ENCODE measurements at regions not wholly inside any gene's neighbourhood (a gene's known extent, or its start where the extent isn't known, plus 50 kb on each side); places are given as distances from the start of the nearest gene placed in this dataset.

DNA sequence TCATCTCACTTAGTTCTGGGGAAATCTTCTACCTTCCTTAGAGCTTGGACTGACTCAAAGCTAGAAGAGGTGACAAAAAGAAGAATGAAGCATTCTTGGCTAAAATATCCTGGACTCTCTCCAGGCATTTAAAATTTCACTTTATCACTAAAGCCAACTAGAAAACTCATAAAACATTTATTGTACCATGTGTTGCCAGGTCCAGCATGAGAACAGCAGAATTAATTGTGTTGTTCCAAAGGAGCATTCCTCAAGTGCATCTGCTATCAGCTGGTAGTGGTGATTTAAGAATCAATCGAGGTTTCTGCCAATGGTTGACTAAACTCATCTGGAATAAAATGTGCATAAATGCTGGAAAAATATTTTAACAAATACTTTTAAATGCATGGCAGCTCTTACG, 147.3 kb upstream of the SSTR4 start:
- TF ChIP-seq, protein P1, sequence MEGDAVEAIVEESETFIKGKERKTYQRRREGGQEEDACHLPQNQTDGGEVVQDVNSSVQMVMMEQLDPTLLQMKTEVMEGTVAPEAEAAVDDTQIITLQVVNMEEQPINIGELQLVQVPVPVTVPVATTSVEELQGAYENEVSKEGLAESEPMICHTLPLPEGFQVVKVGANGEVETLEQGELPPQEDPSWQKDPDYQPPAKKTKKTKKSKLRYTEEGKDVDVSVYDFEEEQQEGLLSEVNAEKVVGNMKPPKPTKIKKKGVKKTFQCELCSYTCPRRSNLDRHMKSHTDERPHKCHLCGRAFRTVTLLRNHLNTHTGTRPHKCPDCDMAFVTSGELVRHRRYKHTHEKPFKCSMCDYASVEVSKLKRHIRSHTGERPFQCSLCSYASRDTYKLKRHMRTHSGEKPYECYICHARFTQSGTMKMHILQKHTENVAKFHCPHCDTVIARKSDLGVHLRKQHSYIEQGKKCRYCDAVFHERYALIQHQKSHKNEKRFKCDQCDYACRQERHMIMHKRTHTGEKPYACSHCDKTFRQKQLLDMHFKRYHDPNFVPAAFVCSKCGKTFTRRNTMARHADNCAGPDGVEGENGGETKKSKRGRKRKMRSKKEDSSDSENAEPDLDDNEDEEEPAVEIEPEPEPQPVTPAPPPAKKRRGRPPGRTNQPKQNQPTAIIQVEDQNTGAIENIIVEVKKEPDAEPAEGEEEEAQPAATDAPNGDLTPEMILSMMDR (IDR thresholded peaks at IDR 0.05) = no peak
- H3K27ac Mint-ChIP-seq = no peak overlapping the region
- DNase-seq = no peak
- no peak overlapping the region for H3K4me3 Mint-ChIP-seq
- H3K27me3 Mint-ChIP-seq (ENCODE audit: insufficient read depth) = peaks cover 5% of the 10 kb centered on the region; the same call in 1 of the 2 replicates
- H3K4me1 Mint-ChIP-seq (ENCODE audit: low read depth) = no peaks in the 10 kb centered on the region
- H3K36me3 Mint-ChIP-seq (ENCODE audit: low read depth) = no peaks in the 10 kb centered on the region
- peaks cover 46% of the 10 kb centered on the region for H3K9me3 Mint-ChIP-seq

DNA sequence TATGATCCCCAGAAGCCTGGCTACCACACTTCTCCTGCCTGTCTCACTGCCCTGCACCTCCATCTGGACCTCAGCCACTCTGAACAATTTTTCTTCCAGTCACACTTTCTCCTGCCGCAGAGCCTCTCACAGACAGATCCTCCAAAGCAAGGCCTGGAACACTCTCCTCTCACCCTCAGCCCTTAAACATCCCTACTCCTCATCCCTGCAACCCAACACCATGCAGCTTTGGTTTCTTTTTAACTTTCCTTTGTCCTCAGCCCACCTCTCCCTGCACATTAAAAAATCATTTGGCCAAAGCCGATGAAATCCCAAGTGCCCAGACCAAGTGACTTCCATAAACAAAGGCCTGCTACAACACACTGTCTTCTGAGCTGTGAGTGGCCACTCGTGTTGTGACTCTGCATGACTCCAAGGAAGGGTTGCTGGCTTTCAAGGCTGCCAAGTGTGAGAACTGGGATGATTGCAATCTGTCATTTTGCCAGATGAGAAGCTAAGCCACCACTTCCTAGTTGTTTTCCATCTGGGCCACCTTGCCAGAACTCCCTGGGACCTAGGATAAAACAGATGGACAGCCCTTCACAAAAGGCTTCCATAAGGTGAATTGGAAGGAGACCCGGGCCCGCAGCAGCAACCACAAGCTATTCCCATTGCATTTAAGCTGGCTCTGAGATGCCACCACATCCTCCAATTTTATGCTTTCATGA, 144.4 kb upstream of the SSTR4 start:
- TF ChIP-seq, protein P1 (IDR thresholded peaks at IDR 0.05) = no peak
- peaks cover 53% of the 10 kb centered on the region for H3K9me3 Mint-ChIP-seq
- no peak for DNase-seq
- peaks cover 5% of the 10 kb centered on the region; the same call in 1 of the 2 replicates for H3K27me3 Mint-ChIP-seq (ENCODE audit: insufficient read depth)
- no peaks in the 10 kb centered on the region for H3K36me3 Mint-ChIP-seq (ENCODE audit: low read depth)
- no peaks in the 10 kb centered on the region for H3K4me1 Mint-ChIP-seq (ENCODE audit: low read depth)
- H3K27ac Mint-ChIP-seq = no peak overlapping the region
- H3K4me3 Mint-ChIP-seq = no peak overlapping the region

DNA sequence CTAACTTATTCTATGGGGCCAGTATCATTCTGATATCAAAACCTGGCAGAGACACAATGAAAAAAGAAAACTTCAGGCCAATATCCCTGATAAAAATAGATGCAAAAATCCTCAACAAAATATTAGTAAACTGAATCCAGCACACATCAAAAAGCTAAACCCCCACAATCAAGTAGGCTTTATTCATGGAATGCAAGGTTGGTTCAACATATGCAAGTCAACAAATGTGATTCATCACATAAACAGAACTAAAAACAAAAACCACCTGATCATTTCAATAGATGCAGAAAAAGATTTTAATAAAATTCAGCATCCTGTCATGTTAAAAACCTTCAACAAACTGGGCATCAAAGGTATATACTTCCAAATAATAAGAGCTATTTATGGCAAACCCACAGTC, 133.9 kb upstream of the SSTR4 start:
- no peaks in the 10 kb centered on the region for H3K4me1 Mint-ChIP-seq (ENCODE audit: low read depth)
- no peak overlapping the region for H3K4me3 Mint-ChIP-seq
- peaks cover 37% of the 10 kb centered on the region for H3K9me3 Mint-ChIP-seq
- H3K27ac Mint-ChIP-seq = no peak overlapping the region
- TF ChIP-seq, protein P1 (IDR thresholded peaks at IDR 0.05) = no peak
- no peaks in the 10 kb centered on the region for H3K36me3 Mint-ChIP-seq (ENCODE audit: low read depth)
- no peak for DNase-seq
- peaks cover 4% of the 10 kb centered on the region for H3K27me3 Mint-ChIP-seq (ENCODE audit: insufficient read depth)

- no peak for DNase-seq
- peaks cover 36% of the 10 kb centered on the region for H3K9me3 Mint-ChIP-seq
- H3K27ac Mint-ChIP-seq = no peak overlapping the region
- H3K27me3 Mint-ChIP-seq (ENCODE audit: insufficient read depth) = peaks cover 4% of the 10 kb centered on the region
- H3K4me1 Mint-ChIP-seq (ENCODE audit: low read depth) = no peaks in the 10 kb centered on the region
- H3K36me3 Mint-ChIP-seq (ENCODE audit: low read depth) = no peaks in the 10 kb centered on the region
- no peak overlapping the region for H3K4me3 Mint-ChIP-seq
- TF ChIP-seq, protein P1 (IDR thresholded peaks at IDR 0.05) = no peak
Measured at GRCh38 chr20:22901921-22902320, 133.2 kb upstream of the SSTR4 start.

DNA sequence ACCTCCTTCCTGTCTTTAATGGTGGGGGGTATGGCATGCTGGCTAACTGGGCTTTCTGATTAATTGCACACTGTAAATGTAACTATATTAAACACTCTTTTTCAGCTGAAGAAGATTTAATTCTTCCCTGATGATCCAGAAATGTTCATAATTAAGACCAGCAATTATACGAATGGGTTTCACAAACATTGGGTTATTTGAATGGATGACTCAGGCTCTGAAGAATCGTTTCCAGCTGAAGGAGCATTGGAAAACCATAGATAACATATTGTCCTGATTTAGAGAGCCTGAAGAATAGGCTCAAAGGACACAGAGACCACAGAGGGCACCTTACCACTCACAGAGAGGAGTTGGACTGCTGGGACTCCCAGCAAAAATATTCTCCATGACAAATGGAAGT, 130.7 kb upstream of the SSTR4 start:
- Mint-ChIP-seq H3K27ac (no peak overlapping the region), H3K4me1 (ENCODE audit: low read depth) (no peaks in the 10 kb centered on the region), H3K27me3 (ENCODE audit: insufficient read depth) (peaks cover 4% of the 10 kb centered on the region), H3K36me3 (ENCODE audit: low read depth) (no peaks in the 10 kb centered on the region), H3K4me3 (no peak overlapping the region), H3K9me3 (peaks cover 27% of the 10 kb centered on the region)
- no peak for DNase-seq
- TF ChIP-seq, protein P1 (IDR thresholded peaks at IDR 0.05) = no peak

Data from HFFc6 (cell line).